ENCODE measurements at regions not wholly inside any gene's neighbourhood (a gene's known extent, or its start where the extent isn't known, plus 50 kb on each side); places are given as distances from the start of the nearest gene placed in this dataset.

- Histone ChIP-seq H3K36me3 (ENCODE audit: control insufficient read depth, insufficient read depth, low read length) (no peaks in the 10 kb centered on the region), H3K4me3 (replicated peaks; ENCODE audit: low read depth, low read length) (no peak overlapping the region), H3K27me3 (replicated peaks; ENCODE audit: control insufficient read depth, insufficient read depth, low read length) (no peaks in the 10 kb centered on the region)
- DNase-seq (ENCODE audit: extremely low read depth, insufficient read length), result no peak
- TF ChIP-seq CTCF (IDR thresholded peaks at IDR 0.05; ENCODE audit: insufficient read depth, low read length, poor library complexity, severe bottlenecking), result peak; percentile 78
Measured at GRCh38 chr7:32347244-32347828, 142.8 kb downstream of the LSM5 start.

- no peak for TF ChIP-seq CTCF (IDR thresholded peaks at IDR 0.05; ENCODE audit: insufficient read depth, low read length, poor library complexity, severe bottlenecking)
- no peak for DNase-seq (ENCODE audit: extremely low read depth, insufficient read length)
- no peak overlapping the region for H3K4me3 ChIP-seq (replicated peaks; ENCODE audit: low read depth, low read length)
- H3K36me3 ChIP-seq (ENCODE audit: control insufficient read depth, insufficient read depth, low read length), result no peaks in the 10 kb centered on the region
- no peaks in the 10 kb centered on the region for H3K27me3 ChIP-seq (replicated peaks; ENCODE audit: control insufficient read depth, insufficient read depth, low read length)
Measured at GRCh38 chr7:32346253-32346652, 143.9 kb downstream of the LSM5 start.

- no peak overlapping the region for H3K4me3 ChIP-seq (replicated peaks; ENCODE audit: low read depth, low read length)
- no peak for TF ChIP-seq CTCF (IDR thresholded peaks at IDR 0.05; ENCODE audit: insufficient read depth, low read length, poor library complexity, severe bottlenecking)
- no peaks in the 10 kb centered on the region for H3K36me3 ChIP-seq (ENCODE audit: control insufficient read depth, insufficient read depth, low read length)
- no peaks in the 10 kb centered on the region for H3K27me3 ChIP-seq (replicated peaks; ENCODE audit: control insufficient read depth, insufficient read depth, low read length)
- no peak for DNase-seq (ENCODE audit: extremely low read depth, insufficient read length)
Measured at GRCh38 chr7:32336726-32337125, 153.5 kb downstream of the LSM5 start.

GRCh38 chr7:32335107-32335506 is 155.1 kb downstream of the LSM5 start:
- TF ChIP-seq CTCF (IDR thresholded peaks at IDR 0.05; ENCODE audit: insufficient read depth, low read length, poor library complexity, severe bottlenecking), result no peak
- Histone ChIP-seq H3K27me3 (replicated peaks; ENCODE audit: control insufficient read depth, insufficient read depth, low read length) (no peaks in the 10 kb centered on the region), H3K4me3 (replicated peaks; ENCODE audit: low read depth, low read length) (no peak overlapping the region), H3K36me3 (ENCODE audit: control insufficient read depth, insufficient read depth, low read length) (no peaks in the 10 kb centered on the region)
- DNase-seq (ENCODE audit: extremely low read depth, insufficient read length), result no peak

- H3K4me3 ChIP-seq (replicated peaks; ENCODE audit: low read depth, low read length), result no peak overlapping the region
- H3K36me3 ChIP-seq (ENCODE audit: control insufficient read depth, insufficient read depth, low read length), result no peaks in the 10 kb centered on the region
- no peak for TF ChIP-seq CTCF (IDR thresholded peaks at IDR 0.05; ENCODE audit: insufficient read depth, low read length, poor library complexity, severe bottlenecking)
- DNase-seq (ENCODE audit: extremely low read depth, insufficient read length), result no peak
- H3K27me3 ChIP-seq (replicated peaks; ENCODE audit: control insufficient read depth, insufficient read depth, low read length), result no peaks in the 10 kb centered on the region
Measured at GRCh38 chr7:32330602-32331001, 159.6 kb downstream of the LSM5 start.

GRCh38 chr7:32326078-32326477 is 164.1 kb downstream of the LSM5 start:
- Histone ChIP-seq H3K36me3 (ENCODE audit: control insufficient read depth, insufficient read depth, low read length) (no peaks in the 10 kb centered on the region), H3K27me3 (replicated peaks; ENCODE audit: control insufficient read depth, insufficient read depth, low read length) (no peaks in the 10 kb centered on the region), H3K4me3 (replicated peaks; ENCODE audit: low read depth, low read length) (no peak overlapping the region)
- TF ChIP-seq CTCF (IDR thresholded peaks at IDR 0.05; ENCODE audit: insufficient read depth, low read length, poor library complexity, severe bottlenecking), result no peak
- DNase-seq (ENCODE audit: extremely low read depth, insufficient read length), result no peak
